ENCODE measurements at regions not wholly inside any gene's neighbourhood (a gene's known extent, or its start where the extent isn't known, plus 50 kb on each side); places are given as distances from the start of the nearest gene placed in this dataset.

DNA sequence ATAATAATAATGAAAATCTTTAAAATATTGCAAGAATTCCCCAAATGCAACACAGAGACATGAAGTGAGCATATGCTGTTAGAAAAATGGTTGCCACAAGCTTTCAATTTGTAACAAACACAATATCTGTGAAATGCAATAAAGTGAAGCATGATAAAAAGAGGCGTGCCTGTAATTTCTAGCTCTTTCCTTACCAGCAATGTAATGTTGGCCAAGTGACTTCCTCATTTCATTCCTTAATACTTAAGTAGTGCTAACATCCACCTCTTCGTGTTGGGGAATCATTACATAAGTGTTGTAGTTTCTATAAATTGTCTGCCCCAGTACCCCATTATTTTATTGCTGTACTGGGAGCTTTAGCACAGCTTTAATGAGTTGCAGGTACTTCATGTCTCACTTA lies 1192.0 kb upstream of the CDH8 start:
- 40 to 51% methylated on average over 1 to 2 of the region's 2 CpGs for WGBS, 2 donors (ENCODE audit: low coverage in 1 of 2)

DNA sequence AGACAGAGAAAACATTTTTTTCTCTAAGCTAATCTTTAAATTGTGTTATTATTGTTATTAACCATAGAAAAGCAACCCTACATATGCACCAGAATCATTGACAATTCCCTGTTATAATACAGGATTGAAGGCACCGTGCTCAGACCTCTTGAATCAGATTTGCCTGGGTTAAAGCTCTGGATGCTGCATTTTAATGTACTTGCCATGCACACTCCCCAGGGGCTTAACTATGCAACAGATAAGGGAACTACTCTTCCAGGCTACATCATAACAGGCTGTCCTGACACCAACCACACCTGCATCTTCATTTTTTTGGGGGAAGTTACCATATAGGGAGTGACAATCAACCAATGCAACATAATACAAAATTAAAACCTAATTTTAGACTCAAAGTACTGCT lies 1187.6 kb upstream of the CDH8 start:
- Histone ChIP-seq H3K36me3 (no peaks in the 10 kb centered on the region), H3K9me3 (no peaks in the 10 kb centered on the region), H3K4me1 (no peaks in the 10 kb centered on the region), H3K27ac (no peak overlapping the region), H3K27me3 (no peaks in the 10 kb centered on the region), H3K4me3 (no peak overlapping the region)
- TF ChIP-seq, protein P1, sequence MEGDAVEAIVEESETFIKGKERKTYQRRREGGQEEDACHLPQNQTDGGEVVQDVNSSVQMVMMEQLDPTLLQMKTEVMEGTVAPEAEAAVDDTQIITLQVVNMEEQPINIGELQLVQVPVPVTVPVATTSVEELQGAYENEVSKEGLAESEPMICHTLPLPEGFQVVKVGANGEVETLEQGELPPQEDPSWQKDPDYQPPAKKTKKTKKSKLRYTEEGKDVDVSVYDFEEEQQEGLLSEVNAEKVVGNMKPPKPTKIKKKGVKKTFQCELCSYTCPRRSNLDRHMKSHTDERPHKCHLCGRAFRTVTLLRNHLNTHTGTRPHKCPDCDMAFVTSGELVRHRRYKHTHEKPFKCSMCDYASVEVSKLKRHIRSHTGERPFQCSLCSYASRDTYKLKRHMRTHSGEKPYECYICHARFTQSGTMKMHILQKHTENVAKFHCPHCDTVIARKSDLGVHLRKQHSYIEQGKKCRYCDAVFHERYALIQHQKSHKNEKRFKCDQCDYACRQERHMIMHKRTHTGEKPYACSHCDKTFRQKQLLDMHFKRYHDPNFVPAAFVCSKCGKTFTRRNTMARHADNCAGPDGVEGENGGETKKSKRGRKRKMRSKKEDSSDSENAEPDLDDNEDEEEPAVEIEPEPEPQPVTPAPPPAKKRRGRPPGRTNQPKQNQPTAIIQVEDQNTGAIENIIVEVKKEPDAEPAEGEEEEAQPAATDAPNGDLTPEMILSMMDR (IDR thresholded peaks at IDR 0.05) = no peak
- TF ChIP-seq EP300 (IDR thresholded peaks at IDR 0.05; ENCODE audit: low read depth) = no peak
- no peak for TF ChIP-seq POLR2AphosphoS5 (IDR thresholded peaks at IDR 0.05)
- TF ChIP-seq POLR2A (IDR thresholded peaks at IDR 0.05) = no peak
- 90% methylated on average over 1 of the region's 1 CpG; no CpG with 5 or more reads in 1 of the 2 donors for WGBS, 2 donors (ENCODE audit: low coverage in 1 of 2)
- intact Hi-C loops (cut with DNase I; ENCODE audit: low total_unique reads) (no loop called here), in situ Hi-C loops (cut with MboI; ENCODE audit: low pct_ligation_motif_present in 1 of 4, low pct_unique_long_range_greater_than_20kb in 1 of 4, low sequenced_read_pairs in 3 of 4) (no loop called here)
- no peak for DNase-seq

More for the DNA sequence above, 1192.0 kb upstream of the CDH8 start:
- Histone ChIP-seq H3K9me3 (no peaks in the 10 kb centered on the region), H3K4me1 (no peaks in the 10 kb centered on the region), H3K27ac (no peak overlapping the region), H3K4me3 (no peak overlapping the region), H3K27me3 (no peaks in the 10 kb centered on the region), H3K36me3 (no peaks in the 10 kb centered on the region)
- no peak for DNase-seq
- intact Hi-C loops (cut with DNase I; ENCODE audit: low total_unique reads) (no loop called here), in situ Hi-C loops (cut with MboI; ENCODE audit: low pct_ligation_motif_present in 1 of 4, low pct_unique_long_range_greater_than_20kb in 1 of 4, low sequenced_read_pairs in 3 of 4) (no loop called here)
- TF ChIP-seq, protein P1 (IDR thresholded peaks at IDR 0.05) = no peak
- TF ChIP-seq POLR2AphosphoS5 (IDR thresholded peaks at IDR 0.05) (no peak), POLR2A (IDR thresholded peaks at IDR 0.05) (no peak), EP300 (IDR thresholded peaks at IDR 0.05; ENCODE audit: low read depth) (no peak)

DNA sequence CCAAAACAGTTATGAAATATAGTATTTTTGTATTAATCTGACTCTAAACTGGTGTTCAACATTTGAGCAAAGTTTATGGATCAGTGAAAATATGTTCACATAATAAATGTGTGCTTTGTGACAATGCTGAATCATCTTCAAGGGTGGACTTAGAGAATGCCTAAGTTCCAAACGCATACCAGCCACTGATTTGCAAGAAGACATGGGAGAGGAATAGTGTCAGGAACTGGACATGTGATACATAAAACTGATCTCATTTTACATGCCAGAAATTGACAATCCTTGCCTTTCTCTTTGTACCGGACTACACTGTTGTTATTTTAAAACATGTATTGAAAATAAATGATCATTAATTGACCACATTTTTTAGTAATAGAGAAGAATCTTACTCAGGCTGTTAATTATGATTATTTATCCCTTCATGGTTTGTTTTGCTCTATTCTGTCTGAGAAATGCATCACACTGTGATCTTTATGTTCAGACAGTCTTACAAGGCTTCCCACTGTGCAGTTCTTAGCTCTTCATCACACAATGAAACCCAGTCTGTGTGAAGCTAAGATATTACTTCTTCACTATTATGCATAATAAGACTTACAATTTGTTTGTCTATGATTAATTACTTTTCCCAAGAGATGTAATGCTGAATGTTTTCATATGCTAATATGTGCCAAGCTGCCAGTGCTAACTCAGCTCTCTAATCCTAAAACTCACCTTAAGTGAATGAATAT lies 1180.6 kb upstream of the CDH8 start:
- no peaks in the 10 kb centered on the region for H3K27me3 ChIP-seq
- no peaks in the 10 kb centered on the region for H3K9me3 ChIP-seq
- no peaks in the 10 kb centered on the region for H3K4me1 ChIP-seq
- 81 to 83% methylated on average over 2 of the region's 2 CpGs for WGBS, 2 donors (ENCODE audit: low coverage in 1 of 2)
- H3K27ac ChIP-seq = no peak overlapping the region
- no peaks in the 10 kb centered on the region for H3K36me3 ChIP-seq
- no peak overlapping the region for H3K4me3 ChIP-seq
- no peak for TF ChIP-seq POLR2A (IDR thresholded peaks at IDR 0.05)
- TF ChIP-seq, protein P1 (IDR thresholded peaks at IDR 0.05) = no peak
- TF ChIP-seq POLR2AphosphoS5 (IDR thresholded peaks at IDR 0.05) = no peak
- no peak for TF ChIP-seq EP300 (IDR thresholded peaks at IDR 0.05; ENCODE audit: low read depth)
- DNase-seq = no peak
- intact Hi-C loops (cut with DNase I; ENCODE audit: low total_unique reads) = no loop called here
- in situ Hi-C loops (cut with MboI; ENCODE audit: low pct_ligation_motif_present in 1 of 4, low pct_unique_long_range_greater_than_20kb in 1 of 4, low sequenced_read_pairs in 3 of 4) = no loop called here

DNA sequence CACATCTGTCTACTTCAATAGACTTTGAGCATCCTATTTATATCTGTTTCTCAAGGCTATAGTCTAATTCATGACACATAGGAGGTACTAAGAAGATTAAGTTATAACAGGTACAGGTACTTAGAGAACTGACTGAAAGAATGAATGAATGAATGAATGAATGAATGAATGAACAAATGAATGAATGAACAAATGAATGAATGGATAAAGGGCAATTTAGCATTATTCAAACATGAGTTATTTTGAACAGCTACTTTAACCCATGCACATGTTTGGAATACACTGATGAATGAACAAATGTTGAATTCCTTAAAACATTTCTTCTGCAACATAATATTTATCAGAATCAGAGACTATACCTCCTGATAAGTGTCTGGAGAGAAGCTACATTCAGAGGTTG lies 1165.6 kb upstream of the CDH8 start:
- in situ Hi-C loops (cut with MboI; ENCODE audit: low pct_ligation_motif_present in 1 of 4, low pct_unique_long_range_greater_than_20kb in 1 of 4, low sequenced_read_pairs in 3 of 4) = no loop called here
- intact Hi-C loops (cut with DNase I; ENCODE audit: low total_unique reads) = no loop called here
- Histone ChIP-seq H3K9me3 (no peaks in the 10 kb centered on the region), H3K4me1 (no peaks in the 10 kb centered on the region), H3K4me3 (no peak overlapping the region), H3K27ac (no peak overlapping the region), H3K36me3 (no peaks in the 10 kb centered on the region), H3K27me3 (no peaks in the 10 kb centered on the region)
- no peak for DNase-seq
- TF ChIP-seq, protein P1 (IDR thresholded peaks at IDR 0.05) = no peak
- TF ChIP-seq POLR2AphosphoS5 (IDR thresholded peaks at IDR 0.05) (no peak), POLR2A (IDR thresholded peaks at IDR 0.05) (no peak), EP300 (IDR thresholded peaks at IDR 0.05; ENCODE audit: low read depth) (no peak)

Measured in transverse colon (tissue), 4 donors.